Stimulated activated CD4-positive, alpha-beta T cell treated with anti-CD3 and anti-CD28 coated beads, Interleukin-12 subunit alpha, Interleukin-12 subunit beta, amount 100 ng/mL, for 24 hours (primary cell): ENCODE measurements at regions not wholly inside any gene's neighbourhood (a gene's known extent, or its start where the extent isn't known, plus 50 kb on each side); places are given as distances from the start of the nearest gene placed in this dataset.
"Not testable (repeated sequence)": the region's sequence is repeated elsewhere in the genome, so short reads cannot be mapped to it uniquely, and the experiment has no call there.

Experiments
- DNase-seq, 2 experiments: peaks; one replicate each; pipeline ENCODE4 v3.0.0-alpha.2; 2020; ENCODE audit warnings: low read depth in 2 of 2

DNA sequence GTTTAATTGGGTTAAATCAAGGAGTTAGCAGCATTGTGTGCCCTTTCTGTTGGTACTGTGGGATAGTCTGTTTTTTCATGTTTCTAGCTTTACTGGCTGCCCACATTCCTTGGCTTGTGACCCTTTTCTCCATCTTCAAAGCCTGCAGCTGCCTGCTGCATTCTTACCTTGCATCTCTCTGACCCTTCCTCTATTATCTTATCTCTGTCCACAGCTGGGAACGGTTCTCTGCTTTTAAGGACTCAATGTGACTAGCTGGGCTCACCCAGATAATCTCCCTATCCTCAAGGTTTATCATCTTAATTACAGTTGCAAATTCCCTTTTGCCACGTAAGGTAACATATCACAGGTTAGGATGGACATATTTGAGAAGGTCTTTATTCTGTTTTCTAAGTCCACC, 199.7 kb downstream of the KCNS3 start:
- DNase-seq: no peak

DNA sequence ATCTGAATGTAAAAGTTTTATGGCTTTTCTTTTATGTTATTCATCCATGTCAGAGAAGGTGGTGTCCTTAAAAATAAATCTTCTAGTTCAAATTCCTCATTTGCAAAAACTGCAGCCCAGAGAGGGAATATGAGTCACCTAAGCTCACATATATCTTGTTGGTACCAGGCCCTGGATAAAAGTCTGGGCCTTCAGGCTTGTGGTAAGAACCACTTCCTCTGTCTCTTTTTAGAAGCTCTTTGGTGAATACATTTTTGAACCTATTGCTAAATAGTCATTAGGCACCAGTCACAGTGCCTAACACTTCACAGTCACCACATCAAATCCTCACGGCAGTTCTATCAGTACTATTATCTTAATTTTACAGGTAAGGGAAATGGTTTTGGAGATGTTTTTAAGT, 199.2 kb downstream of the KCNS3 start:
- DNase-seq: no peak

DNA sequence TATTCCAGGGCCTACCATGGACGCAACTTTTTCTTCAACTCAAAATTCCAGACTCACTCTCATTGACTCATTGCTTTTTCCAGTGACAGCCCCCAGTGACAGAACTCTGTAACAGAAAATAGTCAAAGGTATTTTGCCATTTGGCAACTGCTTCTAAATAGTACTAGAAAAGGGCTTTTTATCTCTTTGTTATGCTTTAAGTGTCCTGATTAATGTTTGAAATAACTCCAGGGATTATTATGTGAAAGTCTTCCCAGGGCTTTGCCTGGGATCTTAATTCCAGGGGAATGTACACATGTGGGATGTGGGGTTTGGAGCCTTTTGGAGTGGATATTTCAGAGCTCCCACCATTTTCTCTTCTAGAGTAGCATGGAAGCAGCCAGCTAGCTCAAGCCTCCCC, 198.8 kb downstream of the KCNS3 start:
- DNase-seq: no peak

DNA sequence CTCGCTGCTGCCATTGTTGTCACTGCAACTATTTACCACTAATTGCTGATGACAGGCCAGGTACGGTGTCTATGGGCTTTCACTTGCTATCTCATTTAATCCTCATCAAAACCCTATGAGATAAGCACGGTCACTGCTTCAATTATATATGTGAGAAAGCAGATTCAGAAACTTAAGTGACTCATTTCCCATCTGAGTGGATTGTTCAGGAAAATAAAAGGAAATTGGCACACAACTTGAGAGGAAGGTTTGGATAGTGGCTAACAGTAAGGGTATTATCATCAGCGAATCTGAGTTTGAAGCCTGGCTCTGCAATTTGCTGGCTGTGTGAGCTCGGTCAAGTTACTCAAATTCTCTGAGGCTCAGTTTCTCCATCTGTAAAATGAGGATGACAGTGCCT, 196.0 kb downstream of the KCNS3 start:
- DNase-seq: no peak

DNA sequence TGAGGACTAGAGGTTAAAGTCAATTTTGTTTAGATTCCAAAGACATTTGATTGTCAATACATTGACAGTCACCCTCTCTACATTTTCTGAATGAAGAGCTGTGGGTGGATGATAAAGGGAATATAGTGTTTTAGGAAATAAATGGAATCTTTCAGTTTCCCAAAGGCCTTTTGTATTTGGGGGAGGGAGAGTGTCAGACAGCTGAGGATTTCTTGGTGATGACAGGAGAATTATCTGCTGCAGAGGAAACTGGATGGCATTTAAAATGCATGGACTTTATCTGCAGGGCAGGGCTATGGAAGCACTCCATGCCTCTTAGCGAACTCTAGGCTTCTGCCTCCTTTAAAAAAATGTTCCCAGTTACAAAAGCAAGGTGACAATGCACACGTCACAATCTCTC, 195.1 kb downstream of the KCNS3 start:
- DNase-seq: no peak

DNA sequence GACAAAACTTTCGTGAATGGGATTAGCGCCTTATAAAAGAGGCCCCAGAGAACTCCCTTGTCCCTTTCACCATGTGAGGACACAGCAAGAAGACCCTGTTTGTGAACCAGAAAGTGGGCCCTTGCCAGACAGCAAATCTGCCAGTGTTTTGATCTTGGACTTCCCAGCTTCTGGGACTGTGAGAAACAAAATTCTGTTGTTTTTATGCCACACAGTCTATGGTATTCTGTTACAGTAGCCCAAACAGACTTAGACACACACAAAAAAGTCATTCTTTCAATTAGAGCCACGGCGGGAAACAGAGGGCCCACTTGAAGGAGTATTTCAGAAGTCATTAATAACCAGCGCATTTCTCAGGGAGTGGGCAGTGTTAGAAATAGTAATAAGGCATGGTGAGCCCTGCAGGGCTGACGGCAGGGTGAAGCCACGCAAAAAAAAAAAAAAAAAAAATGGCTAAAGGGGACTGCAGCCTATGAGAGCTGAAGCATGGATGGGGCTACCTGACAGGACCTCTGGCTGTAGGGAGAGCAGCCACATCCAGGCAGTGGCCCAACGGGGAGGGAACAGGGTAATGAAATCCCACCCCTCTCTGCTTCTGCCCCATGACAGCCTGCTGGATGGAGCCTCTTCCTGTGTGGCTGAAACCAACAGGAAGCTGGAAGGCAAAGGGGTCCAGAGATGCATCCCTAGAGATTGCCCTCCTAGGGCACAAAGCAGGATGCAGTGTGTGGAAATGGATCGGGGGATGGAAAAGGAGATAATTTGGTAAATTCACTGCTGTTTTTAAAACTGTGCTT, 189.3 kb downstream of the KCNS3 start:
- no peak for DNase-seq

DNA sequence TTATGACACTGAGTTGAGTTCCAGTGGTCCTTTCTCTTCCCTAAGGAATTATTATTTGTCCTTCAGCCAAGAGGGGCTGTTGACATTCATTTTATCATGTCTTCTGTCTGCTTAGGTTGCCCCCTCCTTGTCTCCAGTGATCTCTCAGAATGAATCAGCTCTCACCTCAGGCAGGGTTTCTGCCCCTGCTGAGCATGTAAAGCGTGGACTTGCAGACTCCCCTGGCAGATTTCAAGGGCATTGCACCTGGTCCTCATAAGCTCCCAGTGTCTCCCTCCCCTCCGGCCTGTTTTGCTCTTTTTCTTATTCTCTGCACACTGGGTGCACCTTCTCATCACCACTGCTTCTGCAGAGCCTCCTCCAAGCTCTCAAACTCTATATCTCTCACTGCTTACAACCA, 188.4 kb downstream of the KCNS3 start:
- no peak for DNase-seq

DNA sequence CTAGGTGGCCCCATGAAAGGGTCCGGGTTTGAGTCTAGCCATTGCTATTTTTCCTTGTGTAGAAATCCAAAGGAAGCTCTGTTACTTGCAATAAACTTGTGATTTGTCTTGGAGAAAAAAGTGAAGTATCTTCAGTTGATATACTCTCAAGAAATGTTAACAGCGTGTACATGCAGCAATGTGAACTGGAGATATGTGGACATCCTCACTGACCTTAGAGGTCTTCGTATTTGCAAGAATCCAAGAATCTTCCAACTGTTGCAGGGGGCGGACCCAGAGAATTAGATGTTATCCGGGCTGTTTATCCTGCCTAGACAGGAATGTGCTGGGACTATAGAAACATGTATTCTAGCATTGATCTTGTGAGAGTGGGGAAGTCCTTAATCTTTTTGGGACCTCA, 187.6 kb downstream of the KCNS3 start:
- no peak for DNase-seq

DNA sequence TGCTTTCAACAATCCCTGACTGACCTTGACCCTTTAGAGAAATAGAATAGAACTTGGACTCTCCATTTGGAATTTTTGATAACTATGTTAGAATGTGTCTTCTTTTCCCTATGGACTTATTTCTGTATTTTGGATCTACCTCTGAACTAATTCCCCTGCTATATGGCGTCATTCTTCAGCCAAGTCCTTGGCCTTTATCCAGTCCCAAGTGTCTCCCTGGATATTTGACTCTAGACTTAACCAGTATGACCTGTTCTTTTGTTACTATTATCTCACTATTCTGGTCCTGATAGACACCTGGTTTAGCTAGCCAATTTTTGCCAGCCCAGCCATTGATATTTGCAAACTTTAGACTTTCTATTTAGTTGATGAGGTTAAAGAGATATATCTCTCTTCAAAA, 186.8 kb downstream of the KCNS3 start:
- no peak for DNase-seq

DNA sequence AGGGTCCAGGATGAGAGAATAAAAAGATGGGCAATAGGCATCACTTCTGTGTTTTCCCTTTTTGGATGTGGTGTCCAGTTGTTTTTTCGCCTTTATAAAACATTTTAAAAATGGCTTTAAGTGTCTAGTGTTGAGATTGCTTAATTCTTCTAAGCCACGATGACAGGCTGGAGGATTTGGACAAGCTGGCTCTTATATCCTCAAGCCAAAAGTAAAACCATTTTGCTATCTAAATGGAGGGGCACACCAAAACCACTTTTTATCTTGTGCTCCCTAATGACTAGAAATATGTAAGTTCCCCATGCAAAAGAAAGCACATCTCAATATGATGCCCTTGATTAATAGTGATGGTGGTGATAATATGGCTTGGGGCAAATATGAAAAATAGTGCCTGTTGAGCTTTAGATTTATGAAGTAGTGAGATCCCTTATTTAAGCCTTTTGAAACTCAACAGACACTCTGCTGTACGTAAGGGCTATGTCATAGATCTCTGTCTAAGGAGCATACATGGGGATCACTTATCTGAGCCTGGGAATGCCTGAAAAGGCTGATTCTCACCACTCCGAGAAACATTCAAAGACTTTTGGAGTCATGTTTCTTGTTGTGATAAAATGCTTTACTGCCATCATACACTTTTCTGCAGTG, 185.5 kb downstream of the KCNS3 start:
- DNase-seq: no peak

DNA sequence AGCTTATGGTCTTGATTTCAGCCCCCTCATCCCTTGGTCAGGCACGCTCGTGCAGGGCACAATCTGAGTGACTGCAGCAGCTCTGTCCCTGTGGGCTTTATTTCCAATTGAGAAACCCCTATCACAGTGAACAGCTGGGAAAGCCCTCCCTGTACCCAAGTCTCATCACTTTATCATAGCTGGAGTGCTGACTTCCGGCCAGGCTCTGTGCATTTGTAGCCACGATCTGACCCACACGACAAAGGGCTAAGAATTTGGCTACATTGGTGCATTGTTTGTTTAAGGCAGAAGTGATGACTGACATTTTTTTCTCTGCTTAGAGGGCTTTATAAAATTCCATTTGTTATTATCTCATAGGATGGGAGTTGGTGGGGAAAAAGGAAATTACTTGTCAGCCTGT, 184.4 kb downstream of the KCNS3 start:
- no peak for DNase-seq

DNA sequence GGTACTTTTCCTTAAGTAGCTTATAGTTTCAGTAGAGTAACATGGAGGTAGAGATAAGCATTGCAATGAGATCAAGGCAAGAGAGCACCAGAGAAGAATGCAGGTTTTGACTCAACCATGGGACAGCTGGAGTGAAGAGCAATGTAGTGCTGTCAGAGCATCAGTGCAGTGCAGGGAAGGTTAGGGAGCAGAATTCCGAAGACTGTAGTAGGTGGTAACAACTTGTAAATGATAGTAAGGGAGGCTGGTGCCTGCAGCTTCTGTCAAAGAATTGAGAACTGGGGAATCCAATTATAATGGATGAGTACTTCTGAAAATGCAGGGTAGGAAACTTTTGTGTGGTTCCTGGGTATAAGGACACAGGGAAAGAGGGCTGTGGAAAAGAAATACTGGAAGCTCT, 183.2 kb downstream of the KCNS3 start:
- no peak for DNase-seq

DNA sequence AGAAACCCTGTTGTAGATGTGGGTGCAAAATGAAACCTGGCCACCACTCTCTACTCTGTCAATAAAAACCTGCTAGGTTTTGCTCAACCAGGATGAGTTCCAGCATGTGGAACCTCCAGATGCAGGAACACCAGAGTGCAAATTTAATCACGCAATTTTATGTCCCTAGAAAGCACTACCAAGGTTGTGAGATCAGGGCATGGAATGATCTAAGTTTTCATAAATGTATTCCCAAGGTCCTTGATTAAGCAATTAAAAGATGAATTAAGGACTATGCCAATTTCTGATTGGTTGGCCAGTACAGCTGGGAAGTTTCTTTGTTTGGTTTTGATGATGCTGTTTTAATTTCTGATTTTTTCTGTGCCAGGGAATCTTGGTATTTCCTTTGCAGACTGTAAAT, 179.2 kb downstream of the KCNS3 start:
- no peak for DNase-seq

DNA sequence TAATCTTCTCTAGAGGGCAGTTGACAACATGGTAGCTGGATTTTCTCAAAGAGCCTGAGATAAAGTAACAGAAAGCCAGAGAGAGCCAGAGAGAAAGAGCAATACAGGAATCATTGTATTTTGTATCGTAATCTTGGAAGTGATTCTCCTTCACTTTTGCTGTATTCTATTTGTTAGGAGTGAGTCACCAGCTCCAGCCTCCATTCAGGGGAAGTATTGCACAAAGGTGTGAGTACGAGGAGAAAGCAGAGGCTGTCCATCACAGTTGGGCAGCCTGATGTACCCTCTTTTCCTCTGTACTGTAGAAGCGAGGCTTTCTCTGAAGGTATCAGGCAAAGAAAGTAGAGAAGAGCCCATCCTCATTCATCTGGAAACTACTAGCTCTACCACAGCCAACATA, 176.8 kb downstream of the KCNS3 start:
- no peak for DNase-seq

DNA sequence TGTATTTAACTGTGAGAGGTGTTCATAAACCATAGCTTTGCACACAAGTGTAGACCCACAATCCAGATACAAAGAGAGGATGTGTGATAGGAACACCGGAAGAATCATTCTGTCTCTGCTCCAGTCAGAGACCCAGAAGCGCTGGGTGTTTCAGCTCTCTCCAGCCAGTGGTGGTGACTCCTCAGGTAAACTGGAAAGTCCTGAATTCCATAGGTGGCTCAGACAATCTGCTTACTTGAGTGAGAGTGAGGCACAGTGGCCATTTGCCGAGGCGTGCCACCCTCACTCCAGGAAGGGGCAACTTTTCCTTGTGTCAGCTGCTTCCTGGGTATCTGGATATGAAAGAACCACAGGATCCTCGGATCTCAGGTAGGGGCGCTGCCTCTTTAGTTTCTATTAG, 171.5 kb downstream of the KCNS3 start:
- DNase-seq: no peak

DNA sequence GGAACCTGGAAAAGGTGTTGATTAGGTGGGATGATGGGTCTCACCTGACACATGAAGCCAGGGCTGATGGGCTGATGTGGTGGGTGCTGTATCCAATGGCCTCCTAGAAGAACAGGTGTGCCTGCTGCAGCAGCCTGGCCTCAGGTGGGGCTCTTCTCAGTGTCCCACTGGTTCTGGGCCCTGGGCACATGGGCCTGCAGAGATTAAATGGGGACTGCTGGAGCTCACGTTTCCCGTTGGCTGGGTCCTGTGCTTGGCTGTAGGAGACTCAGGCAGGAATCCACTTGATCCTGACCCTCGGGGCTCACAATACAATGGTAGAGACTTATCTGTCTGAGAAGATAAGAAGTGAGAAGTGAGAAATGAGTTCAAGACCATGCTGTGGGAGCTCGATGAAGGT, 170.9 kb downstream of the KCNS3 start:
- DNase-seq: no peak

DNA sequence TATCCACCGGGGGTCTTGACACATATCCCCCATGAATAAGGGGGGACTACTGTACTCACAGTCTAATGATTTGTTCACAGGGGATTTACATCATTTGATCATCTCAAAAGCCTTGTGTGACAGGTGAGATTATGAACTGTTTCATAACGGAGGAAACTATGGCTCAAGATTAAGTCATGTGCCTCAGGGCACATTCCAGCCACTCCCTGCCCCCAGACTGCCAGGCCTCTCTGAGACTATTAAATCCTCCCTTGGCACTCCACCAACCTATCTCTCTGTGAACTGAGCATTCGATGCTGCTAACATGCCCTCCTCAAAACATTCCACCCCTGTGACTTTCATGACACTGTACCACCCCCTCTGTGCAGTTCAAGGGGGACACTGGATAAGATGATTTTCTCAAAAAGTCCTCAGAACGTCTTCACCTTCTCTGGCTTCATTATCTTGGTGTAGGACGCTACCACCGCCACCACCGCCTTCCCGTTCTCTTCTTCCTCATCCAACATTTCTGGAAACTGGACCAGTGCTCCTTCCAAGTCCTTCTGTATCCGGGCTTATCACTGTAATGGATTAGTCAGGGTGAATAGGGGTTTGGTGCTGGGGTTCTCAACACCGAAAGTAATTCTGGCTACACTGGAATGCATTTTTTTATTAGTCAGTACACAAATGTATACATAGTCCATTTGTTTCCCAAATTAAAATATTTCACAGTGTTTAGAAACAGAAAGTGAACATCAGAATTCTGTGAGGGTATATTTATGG, 169.6 kb downstream of the KCNS3 start:
- no peak for DNase-seq

DNA sequence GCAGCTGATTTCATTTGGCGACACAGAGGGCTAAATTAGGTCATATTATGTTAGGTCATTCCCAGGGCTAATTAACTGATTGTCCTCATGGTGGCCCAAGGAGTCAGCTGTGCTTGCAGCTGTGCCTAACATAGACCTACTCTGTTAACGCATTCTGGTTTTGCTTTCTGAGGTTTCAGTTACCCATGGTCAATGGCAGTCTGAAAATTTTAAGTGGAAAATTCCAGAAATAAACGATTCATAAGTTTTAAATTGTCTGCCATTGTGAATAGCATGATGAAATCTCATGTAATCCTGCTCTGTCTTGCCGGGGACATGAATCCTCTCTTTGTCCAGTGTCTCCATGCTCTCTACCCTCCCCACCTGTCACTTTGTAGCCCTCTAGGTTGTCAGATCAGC, 168.7 kb downstream of the KCNS3 start:
- DNase-seq: no peak

DNA sequence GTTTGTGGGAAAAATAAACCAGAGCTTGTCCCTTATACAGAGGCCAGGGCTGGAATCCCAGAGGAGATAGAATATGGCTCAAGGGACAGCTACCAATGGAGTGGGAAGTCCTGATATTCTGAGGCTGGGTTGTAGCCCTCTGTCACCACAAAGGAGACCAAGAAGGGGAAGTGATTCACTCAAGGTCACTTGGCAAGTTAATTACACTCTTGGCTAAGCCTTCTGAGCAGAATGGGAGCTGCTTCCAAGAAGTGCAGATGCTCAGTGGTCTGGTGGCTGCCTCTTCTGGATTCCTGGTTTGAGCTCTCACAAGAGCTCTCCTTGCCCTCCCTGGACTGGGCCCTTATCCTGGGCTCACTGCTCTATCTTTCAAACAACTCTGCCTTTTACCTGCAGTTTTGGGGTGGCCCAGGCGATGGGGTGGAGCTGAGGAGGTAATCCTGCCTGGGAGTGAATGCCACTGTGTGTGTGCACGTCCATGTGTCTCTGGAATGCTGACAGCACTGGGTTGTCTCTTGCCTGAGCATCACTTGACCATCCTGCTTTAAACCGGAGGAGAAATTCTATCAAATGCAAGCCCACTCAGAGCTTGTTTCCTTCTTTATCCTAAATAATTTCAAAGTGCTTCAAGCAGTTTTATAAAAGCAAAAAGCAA, 168.2 kb downstream of the KCNS3 start:
- no peak for DNase-seq

DNA sequence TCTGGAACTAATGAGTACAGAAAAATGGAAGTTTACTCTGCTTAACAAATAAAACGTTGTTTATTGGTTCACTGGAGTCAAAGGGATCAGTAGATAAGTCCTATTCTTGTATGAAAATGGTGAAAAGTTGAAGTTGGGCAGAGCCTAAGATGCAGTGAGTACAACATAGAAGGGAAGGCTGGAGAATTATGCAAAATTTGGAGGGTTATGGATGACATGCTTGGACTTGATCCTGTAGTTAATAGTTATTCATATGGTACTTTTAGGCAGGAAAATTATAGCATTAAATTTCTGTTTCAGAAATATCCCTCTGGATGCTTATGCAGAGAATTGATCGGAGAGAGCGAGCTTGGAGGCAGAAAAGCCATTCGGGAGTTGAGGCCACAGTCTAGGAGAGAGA, 167.6 kb downstream of the KCNS3 start:
- DNase-seq: no peak

DNA sequence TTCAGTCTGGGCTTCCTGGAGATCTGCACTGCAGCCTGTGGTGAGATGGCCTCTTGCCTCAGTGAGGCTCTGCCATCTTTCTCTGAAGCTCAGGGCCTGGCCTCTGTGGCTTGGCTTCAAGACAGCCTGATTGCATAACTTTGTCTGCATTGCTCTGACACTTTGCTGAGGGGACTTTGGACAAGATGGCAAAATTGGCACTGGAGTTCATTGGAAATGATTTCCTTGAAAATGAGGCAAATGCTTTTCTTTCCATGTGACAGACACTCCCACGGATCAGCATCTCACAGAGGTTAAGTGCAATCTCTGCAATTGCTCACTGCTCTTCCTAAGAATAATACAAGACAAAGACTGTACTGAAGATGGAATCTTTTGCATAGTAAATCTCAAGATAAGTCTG, 166.8 kb downstream of the KCNS3 start:
- DNase-seq: no peak

DNA sequence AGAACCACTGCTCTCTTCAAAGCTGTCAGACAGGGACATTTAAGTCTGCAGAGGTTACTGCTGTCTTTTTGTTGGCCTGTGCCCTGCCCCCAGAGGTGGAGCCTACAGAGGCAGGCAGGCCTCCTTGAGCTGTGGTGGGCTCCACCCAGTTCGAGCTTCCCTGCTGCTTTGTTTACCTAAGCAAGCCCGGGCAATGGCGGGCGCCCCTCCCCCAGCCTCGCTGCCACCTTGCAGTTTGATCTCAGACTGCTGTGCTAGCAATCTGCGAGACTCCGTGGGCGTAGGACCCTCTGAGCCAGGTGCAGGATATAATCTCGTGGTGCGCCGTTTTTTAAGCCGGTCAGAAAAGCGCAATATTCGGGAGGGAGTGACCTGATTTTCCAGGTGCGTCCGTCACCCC, 138.9 kb downstream of the KCNS3 start:
- DNase-seq: not testable (repeated sequence)

DNA sequence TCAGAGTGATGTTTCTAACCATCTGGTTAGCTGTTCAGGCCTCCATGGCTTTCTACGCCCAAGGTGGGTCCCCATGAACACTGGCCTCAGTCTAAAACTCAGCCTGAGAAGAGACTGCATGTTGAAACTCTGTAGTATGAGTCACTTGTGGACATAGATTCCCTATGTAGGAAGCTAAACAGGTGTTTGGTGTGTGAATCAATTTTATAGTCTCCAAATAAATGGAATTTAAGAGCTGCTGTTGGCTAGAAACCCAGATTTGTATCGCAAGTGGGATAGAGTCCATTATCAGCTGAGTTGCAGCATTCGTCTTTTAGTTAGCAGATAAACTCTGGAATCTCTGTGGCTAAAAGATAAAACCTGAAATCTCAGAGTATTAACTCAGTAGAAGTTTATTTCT, 131.4 kb downstream of the KCNS3 start:
- DNase-seq: no peak
